Testis (tissue), 2 donors: ENCODE measurements at regions not wholly inside any gene's neighbourhood (a gene's known extent, or its start where the extent isn't known, plus 50 kb on each side); places are given as distances from the start of the nearest gene placed in this dataset.
A peak's percentile ranks its signal among the peaks of the same experiment; 100 is the strongest.

ENCODE experiments used
- CTCF ChIP-seq, 3 experiments: fragments of 450-650 bp in 2 of 3; fragments of 200-600 bp in 1 of 3; sonication (generic) in 1 of 3; IDR thresholded peaks; one replicate each; pipeline ENCODE4 v1.5.1; 2016 to 2019; ENCODE audit warnings: antibody characterized with exemption in 3 of 3, mild to moderate bottlenecking in 2 of 3, moderate library complexity in 1 of 3
- POLR2A ChIP-seq: fragments of 450-650 bp; IDR thresholded peaks from one replicate; pipeline ENCODE4 v1.6.1; 2017; ENCODE audit warnings: antibody characterized with exemption, mild to moderate bottlenecking, moderate library complexity

- peak; percentile 51 to 87 (median 75) for TF ChIP-seq CTCF (IDR thresholded peaks at IDR 0.05)
- no peak for TF ChIP-seq POLR2A
These were observed 84.5 kb downstream of the ISX start for GRCh38 chr22:35150183-35151107.
